Suprapubic skin (tissue), 3 donors: ENCODE measurements at regions not wholly inside any gene's neighbourhood (a gene's known extent, or its start where the extent isn't known, plus 50 kb on each side); places are given as distances from the start of the nearest gene placed in this dataset.

ENCODE experiments used
- POLR2A ChIP-seq, 2 donors: fragments of 450-650 bp; IDR thresholded peaks; one replicate each; pipeline ENCODE4 v1.6.1; 2017; ENCODE audit warnings: antibody characterized with exemption in 2 of 2, mild to moderate bottlenecking in 2 of 2, moderate library complexity in 2 of 2
- TF ChIP-seq, protein P1 (sequence below), 2 donors: fragments of 200-600 bp in 1 of 2; fragments of 450-650 bp in 1 of 2; sonication (generic) in 1 of 2; IDR thresholded peaks; one replicate each; pipeline ENCODE4 v1.5.1; 2016 to 2019; ENCODE audit warnings: antibody characterized with exemption in 2 of 2, mild to moderate bottlenecking in 1 of 2, moderate library complexity in 1 of 2

- TF ChIP-seq, protein P1, sequence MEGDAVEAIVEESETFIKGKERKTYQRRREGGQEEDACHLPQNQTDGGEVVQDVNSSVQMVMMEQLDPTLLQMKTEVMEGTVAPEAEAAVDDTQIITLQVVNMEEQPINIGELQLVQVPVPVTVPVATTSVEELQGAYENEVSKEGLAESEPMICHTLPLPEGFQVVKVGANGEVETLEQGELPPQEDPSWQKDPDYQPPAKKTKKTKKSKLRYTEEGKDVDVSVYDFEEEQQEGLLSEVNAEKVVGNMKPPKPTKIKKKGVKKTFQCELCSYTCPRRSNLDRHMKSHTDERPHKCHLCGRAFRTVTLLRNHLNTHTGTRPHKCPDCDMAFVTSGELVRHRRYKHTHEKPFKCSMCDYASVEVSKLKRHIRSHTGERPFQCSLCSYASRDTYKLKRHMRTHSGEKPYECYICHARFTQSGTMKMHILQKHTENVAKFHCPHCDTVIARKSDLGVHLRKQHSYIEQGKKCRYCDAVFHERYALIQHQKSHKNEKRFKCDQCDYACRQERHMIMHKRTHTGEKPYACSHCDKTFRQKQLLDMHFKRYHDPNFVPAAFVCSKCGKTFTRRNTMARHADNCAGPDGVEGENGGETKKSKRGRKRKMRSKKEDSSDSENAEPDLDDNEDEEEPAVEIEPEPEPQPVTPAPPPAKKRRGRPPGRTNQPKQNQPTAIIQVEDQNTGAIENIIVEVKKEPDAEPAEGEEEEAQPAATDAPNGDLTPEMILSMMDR (IDR thresholded peaks at IDR 0.05) = no peak
- no peak for TF ChIP-seq POLR2A (IDR thresholded peaks at IDR 0.05)
Measured at GRCh38 chr6:168157272-168158212, 78.5 kb upstream of the FRMD1 start.
